ENCODE measurements at regions not wholly inside any gene's neighbourhood (a gene's known extent, or its start where the extent isn't known, plus 50 kb on each side); places are given as distances from the start of the nearest gene placed in this dataset.

GRCh38 chr13:38103851-38104250 lies 234.3 kb upstream of the TRPC4 start:
- TF ChIP-seq POLR2A (IDR thresholded peaks at IDR 0.05; ENCODE audit: low read length) (no peak), GATA1 (IDR thresholded peaks at IDR 0.05; ENCODE audit: low read depth, low read length) (no peak)
